ENCODE measurements at regions not wholly inside any gene's neighbourhood (a gene's known extent, or its start where the extent isn't known, plus 50 kb on each side); places are given as distances from the start of the nearest gene placed in this dataset.

DNA sequence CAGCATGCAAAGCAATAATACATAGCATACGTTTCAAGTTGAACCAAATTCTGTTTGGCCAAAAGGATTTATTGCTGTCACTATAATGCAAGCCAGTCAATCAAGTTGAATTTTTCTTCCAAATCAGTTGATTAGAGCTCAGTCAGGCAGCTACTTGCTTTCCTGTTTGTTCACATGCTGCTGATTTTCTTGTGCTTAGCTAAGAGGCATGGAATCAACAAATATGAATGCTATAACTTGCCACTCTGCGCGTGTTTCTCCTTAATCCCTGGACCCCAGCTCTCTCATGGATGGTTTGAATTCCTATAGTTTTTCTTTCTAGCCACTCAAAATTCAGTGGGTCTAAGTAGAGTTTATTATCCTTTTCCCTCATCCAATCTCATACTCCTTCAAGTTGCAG is 311.3 kb downstream of the KLF5 start:
- no peaks in the 10 kb centered on the region for H3K27me3 ChIP-seq (ENCODE audit: insufficient read depth, low read length)
- H3K4me2 ChIP-seq (ENCODE audit: low read length) = no peak overlapping the region
- no peaks in the 10 kb centered on the region for H3K9me3 ChIP-seq (ENCODE audit: low read length)
- no peak overlapping the region for H3K9ac ChIP-seq (ENCODE audit: low read length)
- no peaks in the 10 kb centered on the region for H3K36me3 ChIP-seq (ENCODE audit: insufficient read depth, low read length)
- no peaks in the 10 kb centered on the region for H3F3A ChIP-seq (ENCODE audit: insufficient read depth, low read length)
- no peak overlapping the region for H3K4me3 ChIP-seq (ENCODE audit: low read depth, low read length, poor library complexity, severe bottlenecking)
- H3K4me1 ChIP-seq (ENCODE audit: insufficient read depth, low read length, severe bottlenecking) = no peaks in the 10 kb centered on the region
- no peak overlapping the region for H3K27ac ChIP-seq (ENCODE audit: low read depth, low read length, poor library complexity, severe bottlenecking)
- no peak for TF ChIP-seq EZH2 (IDR thresholded peaks at IDR 0.05; ENCODE audit: borderline replicate concordance, low read length)
- TF ChIP-seq, protein P1, sequence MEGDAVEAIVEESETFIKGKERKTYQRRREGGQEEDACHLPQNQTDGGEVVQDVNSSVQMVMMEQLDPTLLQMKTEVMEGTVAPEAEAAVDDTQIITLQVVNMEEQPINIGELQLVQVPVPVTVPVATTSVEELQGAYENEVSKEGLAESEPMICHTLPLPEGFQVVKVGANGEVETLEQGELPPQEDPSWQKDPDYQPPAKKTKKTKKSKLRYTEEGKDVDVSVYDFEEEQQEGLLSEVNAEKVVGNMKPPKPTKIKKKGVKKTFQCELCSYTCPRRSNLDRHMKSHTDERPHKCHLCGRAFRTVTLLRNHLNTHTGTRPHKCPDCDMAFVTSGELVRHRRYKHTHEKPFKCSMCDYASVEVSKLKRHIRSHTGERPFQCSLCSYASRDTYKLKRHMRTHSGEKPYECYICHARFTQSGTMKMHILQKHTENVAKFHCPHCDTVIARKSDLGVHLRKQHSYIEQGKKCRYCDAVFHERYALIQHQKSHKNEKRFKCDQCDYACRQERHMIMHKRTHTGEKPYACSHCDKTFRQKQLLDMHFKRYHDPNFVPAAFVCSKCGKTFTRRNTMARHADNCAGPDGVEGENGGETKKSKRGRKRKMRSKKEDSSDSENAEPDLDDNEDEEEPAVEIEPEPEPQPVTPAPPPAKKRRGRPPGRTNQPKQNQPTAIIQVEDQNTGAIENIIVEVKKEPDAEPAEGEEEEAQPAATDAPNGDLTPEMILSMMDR (IDR thresholded peaks at IDR 0.05; ENCODE audit: low read length) = no peak
- H3K79me2 ChIP-seq (ENCODE audit: insufficient read depth, low read length) = no peaks in the 10 kb centered on the region
- H3K9me2 ChIP-seq (ENCODE audit: low read depth, low read length) = no peaks in the 10 kb centered on the region
- H2AFZ ChIP-seq (ENCODE audit: low read length) = no peak overlapping the region
- H4K20me1 ChIP-seq (ENCODE audit: insufficient read depth, low read length) = no peaks in the 10 kb centered on the region

DNA sequence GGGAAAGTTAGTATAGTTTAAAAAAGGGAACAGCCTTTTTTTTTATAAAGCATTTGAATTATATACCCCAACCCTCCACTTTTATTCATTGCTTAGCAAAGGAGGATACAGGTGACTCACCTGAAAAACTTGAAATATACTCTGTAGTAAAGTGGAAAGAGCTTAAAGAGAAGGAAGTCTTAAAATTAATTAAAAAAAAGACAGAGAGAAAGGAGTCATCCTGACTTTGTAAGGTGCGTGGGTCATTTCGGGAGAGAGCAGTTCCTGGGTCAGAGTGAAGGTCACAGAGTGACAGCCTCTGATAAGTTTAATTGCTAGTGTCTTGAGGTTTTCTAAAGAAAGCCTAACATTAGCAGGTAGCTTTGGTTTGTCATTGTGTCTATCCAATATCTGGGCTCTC is 310.3 kb downstream of the KLF5 start:
- Histone ChIP-seq H3K9me2 (ENCODE audit: low read depth, low read length) (no peaks in the 10 kb centered on the region), H3K27ac (ENCODE audit: low read depth, low read length, poor library complexity, severe bottlenecking) (no peak overlapping the region), H3K79me2 (ENCODE audit: insufficient read depth, low read length) (no peaks in the 10 kb centered on the region), H3K4me1 (ENCODE audit: insufficient read depth, low read length, severe bottlenecking) (no peaks in the 10 kb centered on the region), H3K9me3 (ENCODE audit: low read length) (no peaks in the 10 kb centered on the region), H3K4me2 (ENCODE audit: low read length) (no peak overlapping the region), H3K4me3 (ENCODE audit: low read depth, low read length, poor library complexity, severe bottlenecking) (no peak overlapping the region), H3K27me3 (ENCODE audit: insufficient read depth, low read length) (no peaks in the 10 kb centered on the region), H4K20me1 (ENCODE audit: insufficient read depth, low read length) (no peaks in the 10 kb centered on the region), H3F3A (ENCODE audit: insufficient read depth, low read length) (no peaks in the 10 kb centered on the region), H3K9ac (ENCODE audit: low read length) (no peak overlapping the region), H3K36me3 (ENCODE audit: insufficient read depth, low read length) (no peaks in the 10 kb centered on the region), H2AFZ (ENCODE audit: low read length) (no peak overlapping the region)
- TF ChIP-seq, protein P1 (IDR thresholded peaks at IDR 0.05; ENCODE audit: low read length) = no peak
- no peak for TF ChIP-seq EZH2 (IDR thresholded peaks at IDR 0.05; ENCODE audit: borderline replicate concordance, low read length)

DNA sequence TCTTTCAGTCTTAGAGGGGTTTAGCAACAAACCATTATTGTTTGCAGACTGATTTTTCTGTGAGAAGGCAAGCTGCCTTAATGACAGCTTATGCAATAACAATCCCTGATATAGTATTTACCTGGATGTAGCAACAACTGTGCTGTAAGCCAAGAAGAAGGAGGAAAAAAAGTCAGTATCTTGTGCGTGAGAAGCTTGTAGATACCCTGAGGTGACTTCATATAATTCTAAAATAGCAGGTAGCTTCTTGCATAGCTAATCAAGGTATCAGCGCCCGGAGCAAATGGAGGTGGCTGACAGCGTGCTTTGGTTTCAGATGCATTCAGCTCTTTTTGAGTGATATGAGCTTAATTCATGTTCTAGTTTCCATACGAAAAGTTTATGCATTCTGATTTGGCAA is 309.8 kb downstream of the KLF5 start:
- Histone ChIP-seq H3K9ac (ENCODE audit: low read length) (no peak overlapping the region), H3K27ac (ENCODE audit: low read depth, low read length, poor library complexity, severe bottlenecking) (no peak overlapping the region), H3K9me2 (ENCODE audit: low read depth, low read length) (no peaks in the 10 kb centered on the region)

More for the DNA sequence above, 309.8 kb downstream of the KLF5 start:
- H3K36me3 ChIP-seq (ENCODE audit: insufficient read depth, low read length) = no peaks in the 10 kb centered on the region
- H3K4me2 ChIP-seq (ENCODE audit: low read length) = no peak overlapping the region
- TF ChIP-seq, protein P1 (IDR thresholded peaks at IDR 0.05; ENCODE audit: low read length) = no peak
- TF ChIP-seq EZH2 (IDR thresholded peaks at IDR 0.05; ENCODE audit: borderline replicate concordance, low read length) = no peak
- H3F3A ChIP-seq (ENCODE audit: insufficient read depth, low read length) = no peaks in the 10 kb centered on the region
- no peaks in the 10 kb centered on the region for H3K27me3 ChIP-seq (ENCODE audit: insufficient read depth, low read length)
- no peak overlapping the region for H2AFZ ChIP-seq (ENCODE audit: low read length)
- H3K79me2 ChIP-seq (ENCODE audit: insufficient read depth, low read length) = no peaks in the 10 kb centered on the region
- no peak overlapping the region for H3K4me3 ChIP-seq (ENCODE audit: low read depth, low read length, poor library complexity, severe bottlenecking)
- H3K4me1 ChIP-seq (ENCODE audit: insufficient read depth, low read length, severe bottlenecking) = no peaks in the 10 kb centered on the region
- H3K9me3 ChIP-seq (ENCODE audit: low read length) = no peaks in the 10 kb centered on the region
- H4K20me1 ChIP-seq (ENCODE audit: insufficient read depth, low read length) = no peaks in the 10 kb centered on the region
